Urinary bladder (tissue), 3 donors: ENCODE measurements at regions not wholly inside any gene's neighbourhood (a gene's known extent, or its start where the extent isn't known, plus 50 kb on each side); places are given as distances from the start of the nearest gene placed in this dataset.
A peak's percentile ranks its signal among the peaks of the same experiment; 100 is the strongest.

Experiments used
- DNase-seq: peaks from one replicate; pipeline ENCODE4 v3.0.0-alpha.2; 2015; ENCODE audit errors: extremely low spot score
- H3K27ac ChIP-seq: one replicate; pipeline ENCODE4 v1.5.1; 2013; ENCODE audit warnings: low read depth, mild to moderate bottlenecking, moderate library complexity
- H3K36me3 ChIP-seq: one replicate; pipeline ENCODE4 v1.6.1; 2013; ENCODE audit warnings: mild to moderate bottlenecking, moderate library complexity; ENCODE audit not compliant: insufficient read depth
- H3K4me1 ChIP-seq: one replicate; pipeline ENCODE4 v1.6.1; 2013; ENCODE audit warnings: mild to moderate bottlenecking, moderate library complexity; ENCODE audit not compliant: insufficient read depth
- H3K4me3 ChIP-seq: one replicate; pipeline ENCODE4 v1.5.1; 2013; ENCODE audit warnings: low read depth, low read length
- WGBS: extraction: QIAGEN DNeasy Blood & Tissue Kit; methylation state at CpG from one replicate; pipeline ENCODE4 v1.1.7; 2013; 5-methylcytosine and 5-hydroxymethylcytosine counted together
- donor health status: healthy with polysubstance abuse.
- donor health status: healthy.

- Histone ChIP-seq H3K36me3 (no peaks in the 10 kb centered on the region), H3K4me3 (no peak overlapping the region), H3K27ac (no peak overlapping the region), H3K4me1 (no peaks in the 10 kb centered on the region)
- DNase-seq, result no peak
- 64% methylated on average over 1 of the region's 1 CpG for WGBS
These were observed 236.4 kb upstream of the EPHA4 start for GRCh38 chr2:221808488-221808887.

- Histone ChIP-seq H3K27ac (no peak overlapping the region), H3K4me3 (no peak overlapping the region), H3K4me1 (no peaks in the 10 kb centered on the region), H3K36me3 (no peaks in the 10 kb centered on the region)
- DNase-seq, result no peak
- WGBS, result 89% methylated on average over 1 of the region's 1 CpG
These were observed 235.6 kb upstream of the EPHA4 start for GRCh38 chr2:221807706-221808105.

GRCh38 chr2:221802089-221802488, 230.0 kb upstream of the EPHA4 start:
- 98% methylated on average over 1 of the region's 1 CpG for WGBS
- Histone ChIP-seq H3K4me3 (no peak overlapping the region), H3K4me1 (no peaks in the 10 kb centered on the region), H3K27ac (no peak overlapping the region), H3K36me3 (no peaks in the 10 kb centered on the region)
- no peak for DNase-seq

GRCh38 chr2:221792971-221793521, 220.9 kb upstream of the EPHA4 start:
- H3K4me3 ChIP-seq, result no peak overlapping the region
- no peaks in the 10 kb centered on the region for H3K4me1 ChIP-seq
- no peak for DNase-seq
- no peaks in the 10 kb centered on the region for H3K36me3 ChIP-seq
- WGBS, result 35% methylated on average over 7 of the region's 7 CpGs
- H3K27ac ChIP-seq, result peak overlapping the region; percentile 23

- no peaks in the 10 kb centered on the region for H3K4me1 ChIP-seq
- no peak overlapping the region for H3K27ac ChIP-seq
- no peak overlapping the region for H3K4me3 ChIP-seq
- 90% methylated on average over 2 of the region's 2 CpGs for WGBS
- no peak for DNase-seq
- no peaks in the 10 kb centered on the region for H3K36me3 ChIP-seq
These were observed 219.7 kb upstream of the EPHA4 start for GRCh38 chr2:221791844-221792243.

- WGBS, result 57% methylated on average over 4 of the region's 4 CpGs
- no peak overlapping the region for H3K27ac ChIP-seq
- H3K36me3 ChIP-seq, result no peaks in the 10 kb centered on the region
- no peaks in the 10 kb centered on the region for H3K4me1 ChIP-seq
- DNase-seq, result no peak
- H3K4me3 ChIP-seq, result no peak overlapping the region
These were observed 215.5 kb upstream of the EPHA4 start for GRCh38 chr2:221787561-221787960.

GRCh38 chr2:221786297-221786926, 214.3 kb upstream of the EPHA4 start:
- Histone ChIP-seq H3K4me1 (no peaks in the 10 kb centered on the region), H3K36me3 (no peaks in the 10 kb centered on the region), H3K27ac (no peak overlapping the region), H3K4me3 (no peak overlapping the region)
- WGBS, result 86% methylated on average over 5 of the region's 5 CpGs
- no peak for DNase-seq

- Histone ChIP-seq H3K4me3 (no peak overlapping the region), H3K36me3 (no peaks in the 10 kb centered on the region), H3K27ac (no peak overlapping the region), H3K4me1 (no peaks in the 10 kb centered on the region)
- no peak for DNase-seq
- WGBS, result 38% methylated on average over 1 of the region's 1 CpG
These were observed 208.2 kb upstream of the EPHA4 start for GRCh38 chr2:221780281-221780688.

- Histone ChIP-seq H3K4me1 (no peaks in the 10 kb centered on the region), H3K4me3 (no peak overlapping the region), H3K36me3 (no peaks in the 10 kb centered on the region), H3K27ac (no peak overlapping the region)
- WGBS, result 61% methylated on average over 4 of the region's 4 CpGs
- no peak for DNase-seq
These were observed 207.5 kb upstream of the EPHA4 start for GRCh38 chr2:221779614-221780067.

GRCh38 chr2:221778025-221778424, 205.9 kb upstream of the EPHA4 start:
- WGBS, result 76% methylated on average over 4 of the region's 4 CpGs
- Histone ChIP-seq H3K4me3 (no peak overlapping the region), H3K27ac (no peak overlapping the region), H3K36me3 (no peaks in the 10 kb centered on the region), H3K4me1 (no peaks in the 10 kb centered on the region)
- no peak for DNase-seq

- H3K27ac ChIP-seq, result no peak overlapping the region
- no peaks in the 10 kb centered on the region for H3K4me1 ChIP-seq
- no peak overlapping the region for H3K4me3 ChIP-seq
- WGBS, result 93% methylated on average over 1 of the region's 1 CpG
- no peaks in the 10 kb centered on the region for H3K36me3 ChIP-seq
- DNase-seq, result no peak
These were observed 205.0 kb upstream of the EPHA4 start for GRCh38 chr2:221777119-221777518.

GRCh38 chr2:221775096-221775495, 203.0 kb upstream of the EPHA4 start:
- H3K36me3 ChIP-seq, result no peaks in the 10 kb centered on the region
- H3K4me3 ChIP-seq, result no peak overlapping the region
- no peak overlapping the region for H3K27ac ChIP-seq
- no peaks in the 10 kb centered on the region for H3K4me1 ChIP-seq
- WGBS, result 70% methylated on average over 12 of the region's 12 CpGs
- no peak for DNase-seq

GRCh38 chr2:221774136-221774535, 202.0 kb upstream of the EPHA4 start:
- H3K36me3 ChIP-seq, result no peaks in the 10 kb centered on the region
- no peak overlapping the region for H3K4me3 ChIP-seq
- H3K4me1 ChIP-seq, result no peaks in the 10 kb centered on the region
- no peak overlapping the region for H3K27ac ChIP-seq
- 79% methylated on average over 5 of the region's 5 CpGs for WGBS
- no peak for DNase-seq

GRCh38 chr2:221771297-221771696, 199.2 kb upstream of the EPHA4 start:
- Histone ChIP-seq H3K36me3 (no peaks in the 10 kb centered on the region), H3K27ac (no peak overlapping the region), H3K4me1 (no peaks in the 10 kb centered on the region), H3K4me3 (no peak overlapping the region)
- no peak for DNase-seq
- 91% methylated on average over 1 of the region's 1 CpG for WGBS
